HG02763 (cell line): ENCODE measurements at regions not wholly inside any gene's neighbourhood (a gene's known extent, or its start where the extent isn't known, plus 50 kb on each side); places are given as distances from the start of the nearest gene placed in this dataset.

Source experiments
- ATAC-seq: cut with Tn5 transposase; IDR thresholded peaks from one replicate; pipeline ENCODE4 v1.9.1; 2021; ENCODE audit warnings: mild to moderate bottlenecking, moderate library complexity; ENCODE audit not compliant: unreplicated experiment

DNA sequence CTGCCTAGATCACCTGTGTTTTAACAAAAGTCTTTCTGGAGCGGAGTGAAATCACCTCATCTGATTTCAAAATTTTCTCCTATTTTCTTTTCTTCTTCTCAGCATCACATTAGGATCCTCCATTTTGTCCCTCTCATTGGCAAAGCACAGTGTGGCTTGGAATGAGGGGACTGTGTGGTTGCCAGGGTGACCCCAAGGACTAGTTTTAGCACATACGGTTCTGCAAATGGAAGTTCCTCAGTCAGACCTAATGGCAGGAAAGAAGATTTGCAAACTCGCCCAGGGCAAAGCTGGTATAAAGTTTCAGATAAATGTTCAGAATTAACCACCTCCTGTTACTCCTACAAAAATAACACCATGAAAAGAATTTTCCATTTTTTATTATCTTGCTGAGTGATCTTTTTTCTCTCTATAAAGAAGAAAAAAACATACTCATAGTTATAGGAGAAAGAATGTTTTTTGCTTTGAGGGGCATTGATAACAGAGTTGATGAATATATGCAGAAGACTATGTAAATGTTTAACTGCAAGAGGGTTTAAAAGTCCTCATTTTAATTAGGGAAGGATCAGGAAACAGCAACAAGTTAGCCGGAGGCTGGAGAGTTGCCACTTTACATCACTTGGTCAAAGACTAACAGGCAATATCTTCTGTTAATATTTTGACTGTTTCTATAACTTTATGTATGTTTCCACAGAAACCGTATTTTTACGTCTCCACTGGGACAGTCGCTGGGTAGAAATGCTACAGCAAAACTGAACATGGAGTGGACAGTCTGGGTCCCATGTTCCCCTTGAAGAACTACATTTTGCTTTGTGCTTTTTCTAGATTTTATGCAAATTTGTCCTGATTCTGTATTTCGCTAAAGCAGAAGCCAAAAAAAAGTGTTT, 257.8 kb downstream of the NR2F1-AS1 start:
- ATAC-seq: no peak

DNA sequence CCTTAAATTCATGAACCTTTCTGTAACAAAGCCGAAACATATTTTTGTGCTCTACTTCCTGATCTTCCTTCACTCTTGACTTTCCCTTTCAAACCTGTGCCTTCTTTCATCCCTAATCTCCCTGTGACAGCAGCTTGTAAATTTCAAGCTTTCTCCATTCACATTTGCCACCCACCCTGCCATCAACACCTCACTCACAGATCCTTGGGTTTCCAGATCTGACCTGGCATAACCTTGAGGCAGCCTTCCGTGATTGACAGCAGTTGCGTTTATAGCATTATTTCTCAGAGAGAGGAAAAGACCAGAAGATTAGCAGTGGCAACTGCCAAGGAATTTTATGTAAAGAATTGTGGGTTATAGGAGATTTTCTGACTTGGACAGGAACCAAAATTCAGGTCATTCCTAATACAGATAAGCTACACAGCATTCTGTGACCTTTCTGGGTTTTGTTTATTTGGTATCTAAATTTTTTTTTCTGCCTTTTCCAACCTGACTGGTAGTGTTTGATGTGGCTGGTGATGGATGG, 260.0 kb downstream of the NR2F1-AS1 start:
- ATAC-seq: no peak

- ATAC-seq: no peak
Observed at GRCh38 chr5:93313672-93314071, 267.3 kb downstream of the NR2F1-AS1 start.

DNA sequence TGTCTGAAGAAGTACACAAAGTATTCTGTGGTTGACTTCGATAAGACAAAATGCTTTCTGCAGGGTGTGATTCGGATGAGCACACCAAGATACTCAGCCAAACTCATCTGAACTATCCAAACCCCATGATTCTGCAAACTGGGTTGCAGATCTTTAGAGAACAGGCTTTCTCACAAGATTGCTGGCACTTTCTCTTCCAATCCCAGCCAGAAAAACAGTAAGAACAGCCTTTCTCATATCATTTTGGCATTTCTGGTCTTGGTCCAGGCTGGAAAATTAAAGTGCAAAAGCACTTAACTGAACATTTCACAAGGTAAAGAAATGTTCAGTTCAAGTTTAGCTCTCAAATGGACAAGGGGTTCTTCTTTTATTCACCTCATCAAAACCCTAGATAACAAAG, 269.1 kb downstream of the NR2F1-AS1 start:
- ATAC-seq: no peak

- no peak for ATAC-seq
Observed at GRCh38 chr5:93307557-93307956, 273.5 kb downstream of the NR2F1-AS1 start.

DNA sequence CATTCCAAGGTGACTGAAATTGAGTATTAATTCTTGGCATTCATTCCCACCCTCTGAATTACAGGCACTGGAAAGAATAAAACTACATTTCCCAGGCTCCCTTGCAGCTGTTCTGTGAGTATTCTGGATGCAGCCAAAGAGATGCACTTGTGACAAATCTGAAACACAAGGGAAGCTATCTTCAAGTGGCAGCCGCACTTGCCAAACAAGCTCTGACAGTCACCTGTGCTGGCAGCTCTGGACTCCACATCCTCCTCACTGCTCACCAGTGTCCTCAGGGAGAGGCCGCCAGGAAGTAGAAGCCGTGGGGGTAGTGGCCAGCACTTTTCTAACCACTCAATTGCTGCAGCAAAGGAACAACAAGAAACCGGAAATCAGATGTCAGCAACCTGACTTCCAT, 275.0 kb downstream of the NR2F1-AS1 start:
- no peak for ATAC-seq

- no peak for ATAC-seq
Observed at GRCh38 chr5:93304456-93305250, 276.4 kb downstream of the NR2F1-AS1 start.

DNA sequence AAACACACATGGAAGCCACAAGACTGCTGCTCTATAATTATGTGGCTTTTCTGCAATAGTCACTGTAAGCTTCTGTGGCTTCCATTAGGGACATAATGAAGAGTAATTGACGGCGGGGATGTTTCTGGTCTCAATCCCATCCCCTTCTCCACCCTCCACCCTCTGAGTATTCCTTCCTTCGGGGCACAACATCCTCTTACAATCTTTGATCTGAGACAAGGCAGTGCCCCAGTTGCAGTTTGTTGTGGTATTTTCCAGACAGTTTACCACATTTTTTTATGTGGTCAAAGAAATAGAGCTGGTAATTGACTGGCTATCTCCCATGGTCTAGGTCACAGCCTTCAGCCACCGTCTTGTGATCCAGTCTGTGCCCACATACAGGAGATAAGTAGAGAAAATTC, 277.7 kb downstream of the NR2F1-AS1 start:
- no peak for ATAC-seq

- ATAC-seq: no peak
Observed at GRCh38 chr5:93302711-93303110, 278.3 kb downstream of the NR2F1-AS1 start.

- no peak for ATAC-seq
Observed at GRCh38 chr5:93300945-93301344, 280.1 kb downstream of the NR2F1-AS1 start.

GRCh38 chr5:93300309-93300923, 280.6 kb downstream of the NR2F1-AS1 start:
- ATAC-seq: no peak

DNA sequence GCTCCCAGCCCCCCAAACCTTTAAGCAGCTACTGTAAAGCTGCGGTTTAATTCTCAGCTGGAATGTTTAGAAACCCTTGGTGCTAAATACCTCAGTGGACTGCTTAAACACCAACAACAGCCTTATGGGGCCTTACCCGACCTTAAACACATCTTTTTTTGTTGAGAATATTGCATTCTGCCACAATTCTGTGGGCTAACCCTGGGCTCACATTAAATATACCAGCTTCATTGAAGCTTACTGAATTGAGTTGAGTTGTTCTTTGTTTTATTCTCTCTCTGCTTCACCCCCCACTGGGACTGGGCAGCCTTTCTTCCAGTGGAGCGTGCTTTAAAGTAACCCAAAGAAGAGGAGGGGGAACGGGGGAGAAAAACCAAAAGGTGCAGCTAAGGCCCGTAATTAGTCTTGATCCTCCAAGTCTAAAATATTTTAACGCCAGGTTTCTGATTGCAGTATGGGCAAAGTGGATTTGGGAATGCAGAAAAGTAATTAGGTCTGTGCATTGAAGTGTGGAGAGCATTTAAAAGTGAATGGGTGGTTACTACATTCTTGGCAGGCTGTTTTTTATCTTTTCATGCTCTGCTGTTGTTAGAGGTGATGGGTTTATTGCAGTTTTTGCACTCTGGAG, 281.2 kb downstream of the NR2F1-AS1 start:
- ATAC-seq: no peak

DNA sequence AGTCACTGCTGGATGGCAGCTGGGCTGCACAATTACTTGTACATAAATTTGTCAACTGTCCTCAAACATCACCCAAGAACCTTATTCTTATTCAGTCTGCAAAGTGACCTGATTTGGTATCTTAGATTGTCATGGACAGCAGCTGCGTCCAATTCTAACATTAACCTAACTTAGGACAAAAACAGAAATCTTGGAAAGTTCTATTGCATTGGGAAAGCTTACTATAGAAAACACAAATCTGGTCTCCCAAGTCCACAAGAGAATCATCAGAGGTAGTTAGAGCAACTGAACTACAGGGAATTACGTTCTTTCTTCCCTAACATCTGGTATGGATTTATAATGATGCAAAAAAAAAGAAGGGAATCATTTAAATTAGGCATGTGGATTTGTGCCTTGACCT, 283.9 kb downstream of the NR2F1-AS1 start:
- ATAC-seq: no peak

DNA sequence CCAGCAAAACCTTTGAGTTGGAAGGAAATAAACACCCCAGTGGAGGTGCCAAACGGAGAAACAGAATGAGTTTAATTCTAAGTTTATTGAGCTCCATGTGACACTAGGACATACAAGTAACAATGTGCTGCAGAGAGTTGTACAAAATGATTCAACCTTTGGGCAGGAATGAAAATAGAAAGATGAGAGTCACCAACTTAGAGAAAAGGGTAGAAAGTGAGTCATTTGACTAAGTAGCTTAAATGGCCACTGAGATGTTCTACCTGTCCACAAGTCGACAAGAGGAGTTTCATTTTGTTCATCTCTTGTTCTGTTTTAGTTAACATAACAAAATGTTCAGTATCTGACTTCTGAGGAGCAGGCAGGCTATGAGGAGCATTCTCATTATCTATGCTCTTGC, 284.7 kb downstream of the NR2F1-AS1 start:
- no peak for ATAC-seq

- no peak for ATAC-seq
Observed at GRCh38 chr5:93294996-93295395, 286.0 kb downstream of the NR2F1-AS1 start.

- ATAC-seq: no peak
Observed at GRCh38 chr5:93294199-93294598, 286.8 kb downstream of the NR2F1-AS1 start.

GRCh38 chr5:93289942-93290341, 291.1 kb downstream of the NR2F1-AS1 start:
- no peak for ATAC-seq

GRCh38 chr5:93285461-93285860, 295.6 kb downstream of the NR2F1-AS1 start:
- ATAC-seq: no peak

DNA sequence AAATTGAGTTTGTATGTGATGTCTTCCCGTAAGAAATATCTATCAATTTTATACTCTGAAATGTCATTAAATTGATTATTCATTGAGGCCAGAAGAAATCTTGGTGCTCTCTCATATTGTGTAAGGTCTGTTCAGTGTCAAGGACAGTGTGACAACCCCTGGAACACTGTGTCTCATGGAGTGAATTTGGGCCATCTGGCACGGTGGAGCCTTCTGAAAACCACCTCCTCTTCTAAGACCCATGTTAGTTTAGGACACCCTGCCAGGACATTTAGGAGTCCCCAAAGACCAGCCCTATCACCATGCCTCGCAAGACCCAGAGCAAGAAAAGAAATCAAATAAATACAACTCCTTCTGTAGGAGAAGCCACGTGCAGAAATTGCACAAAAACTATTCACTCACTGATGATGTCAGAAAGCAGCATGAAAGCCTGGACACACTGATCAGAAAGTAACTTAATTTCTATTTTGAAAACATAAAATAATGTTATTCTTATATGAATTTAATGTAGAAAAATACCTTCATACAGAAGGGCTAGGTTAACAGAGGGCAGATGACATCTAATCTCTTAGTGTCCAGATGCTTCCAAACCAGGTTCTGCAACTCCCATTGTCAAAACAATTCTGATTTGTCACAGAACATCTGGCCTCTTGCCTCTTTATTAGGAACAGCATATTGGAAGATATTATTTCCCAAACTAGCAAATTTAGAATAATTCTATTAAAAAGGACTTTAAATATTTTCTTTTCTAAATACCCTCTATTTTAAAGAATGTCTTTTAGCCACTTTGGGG, 298.8 kb downstream of the NR2F1-AS1 start:
- ATAC-seq: no peak

DNA sequence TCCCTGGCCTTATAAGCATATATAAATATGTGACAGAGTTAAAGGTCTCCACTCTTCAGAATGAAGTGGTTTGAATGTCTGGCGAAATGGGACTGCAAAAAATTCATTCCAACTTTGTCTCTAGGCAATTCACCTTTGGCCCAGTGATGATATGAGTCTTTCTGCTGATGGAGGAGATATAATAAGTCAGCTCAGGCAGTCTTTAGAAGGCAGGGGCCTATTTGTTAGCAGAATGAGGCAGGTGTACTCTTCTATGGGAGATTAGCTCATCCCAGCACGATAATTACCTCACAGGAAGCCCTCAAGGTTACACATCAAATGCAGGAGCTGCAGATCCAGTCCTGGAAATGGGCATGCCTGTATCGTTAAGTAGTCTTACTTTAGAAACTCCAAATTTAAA, 300.5 kb downstream of the NR2F1-AS1 start:
- no peak for ATAC-seq
